Endodermal cell (in vitro differentiated cells): ENCODE measurements at regions not wholly inside any gene's neighbourhood (a gene's known extent, or its start where the extent isn't known, plus 50 kb on each side); places are given as distances from the start of the nearest gene placed in this dataset.

ENCODE experiments used
- DNase-seq: peaks from one replicate; pipeline ENCODE4 v3.0.0-alpha.2; 2017
- H3K27ac ChIP-seq: 2 replicates; pipeline ENCODE4 v1.5.1; 2013; ENCODE audit warnings: mild to moderate bottlenecking, low read depth, low read length, moderate library complexity
- H3K27me3 ChIP-seq: 2 replicates; pipeline ENCODE4 v1.6.1; 2013; ENCODE audit warnings: mild to moderate bottlenecking, low read length, moderate library complexity; ENCODE audit not compliant: insufficient read depth, control insufficient read depth, poor library complexity, severe bottlenecking
- H3K36me3 ChIP-seq: 2 replicates; pipeline ENCODE4 v1.7.0; 2013; ENCODE audit warnings: mild to moderate bottlenecking, low read length, moderate library complexity; ENCODE audit not compliant: control insufficient read depth, insufficient read depth
- H3K4me1 ChIP-seq: one replicate; pipeline ENCODE4 v1.7.0; 2013; ENCODE audit warnings: low read length; ENCODE audit not compliant: control insufficient read depth, insufficient read depth
- H3K4me3 ChIP-seq: 2 replicates; pipeline ENCODE4 v1.5.1; 2013; ENCODE audit warnings: mild to moderate bottlenecking, low read length, moderate library complexity
- H3K9ac ChIP-seq: 2 replicates; pipeline ENCODE4 v1.6.1; 2013; ENCODE audit warnings: mild to moderate bottlenecking, low read length, moderate library complexity; ENCODE audit not compliant: poor library complexity, severe bottlenecking; ENCODE audit errors: extremely low read depth
- H3K9me3 ChIP-seq: 2 replicates; pipeline ENCODE4 v1.6.1; 2013; ENCODE audit warnings: mild to moderate bottlenecking, low read length, moderate library complexity; ENCODE audit not compliant: control insufficient read depth
- H3K27ac Mint-ChIP-seq: 2 replicates; pipeline ENCODE4 v1.8.0; 2020; ENCODE audit warnings: mixed read lengths
- H3K27me3 Mint-ChIP-seq: 2 replicates; pipeline ENCODE4 v1.8.0; 2021; ENCODE audit warnings: mild to moderate bottlenecking, mixed read lengths; ENCODE audit not compliant: insufficient read depth
- H3K36me3 Mint-ChIP-seq: 2 replicates; pipeline ENCODE4 v1.8.0; 2020; ENCODE audit warnings: low read depth, mixed read lengths
- H3K4me1 Mint-ChIP-seq: 2 replicates; pipeline ENCODE4 v1.8.0; 2020; ENCODE audit warnings: mixed read lengths
- H3K4me3 Mint-ChIP-seq: 2 replicates; pipeline ENCODE4 v1.8.0; 2020; ENCODE audit warnings: mild to moderate bottlenecking, moderate library complexity, mixed read lengths
- H3K9me3 Mint-ChIP-seq: 2 replicates; pipeline ENCODE4 v1.8.0; 2020; ENCODE audit warnings: mild to moderate bottlenecking, mixed read lengths
- CTCF ChIP-seq: fragments of 200-600 bp; sonication (generic); conservative IDR thresholded peaks from 2 replicates; pipeline ENCODE4 v1.5.0; 2021; ENCODE audit warnings: antibody characterized with exemption, mild to moderate bottlenecking
- WGBS, 2 experiments: methylation state at CpG; one replicate each; pipeline versions ENCODE4 v1.1.5 to v1.1.7; 2013; ENCODE audit warnings: missing lambda C conversion rate in 2 of 2, mixed read lengths in 1 of 2; ENCODE audit not compliant: insufficient coverage in 1 of 2, insufficient read length in 1 of 2; 5-methylcytosine and 5-hydroxymethylcytosine counted together

DNA sequence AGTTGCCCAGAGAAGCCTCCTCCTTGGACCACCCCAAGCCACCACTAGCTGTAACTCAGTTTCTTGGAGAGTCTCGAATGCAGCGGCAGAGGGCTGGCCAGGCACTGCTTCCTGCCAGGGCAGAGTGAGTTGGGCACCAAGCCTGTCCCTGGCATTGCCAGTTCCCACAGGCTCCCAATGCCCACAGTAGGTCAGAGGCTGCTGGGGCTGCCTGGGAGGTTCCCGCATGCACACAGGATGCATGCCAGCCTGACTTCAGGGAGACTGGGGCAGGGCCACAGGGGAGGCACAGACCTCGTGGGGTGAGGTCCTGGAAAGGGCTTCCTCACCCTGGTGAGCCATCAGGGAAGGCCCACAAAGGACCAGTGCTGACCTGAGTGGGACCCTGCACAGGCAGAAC, 152.8 kb downstream of the ZNF248 start:
- Mint-ChIP-seq H3K27ac (no peak overlapping the region), H3K4me1 (no peaks in the 10 kb centered on the region), H3K4me3 (no peak overlapping the region), H3K36me3 (no peaks in the 10 kb centered on the region), H3K9me3 (peaks cover 95% of the 10 kb centered on the region), H3K27me3 (no peaks in the 10 kb centered on the region)
- Histone ChIP-seq H3K9ac (no peak overlapping the region), H3K36me3 (no peaks in the 10 kb centered on the region), H3K27ac (no peak overlapping the region), H3K4me3 (no peak overlapping the region), H3K27me3 (no peaks in the 10 kb centered on the region), H3K4me1 (no peaks in the 10 kb centered on the region), H3K9me3 (peaks cover 43% of the 10 kb centered on the region)
- TF ChIP-seq CTCF = no peak
- 73 to 100% methylated on average over 1 to 4 of the region's 4 CpGs for WGBS, 2 experiments
- no peak for DNase-seq

DNA sequence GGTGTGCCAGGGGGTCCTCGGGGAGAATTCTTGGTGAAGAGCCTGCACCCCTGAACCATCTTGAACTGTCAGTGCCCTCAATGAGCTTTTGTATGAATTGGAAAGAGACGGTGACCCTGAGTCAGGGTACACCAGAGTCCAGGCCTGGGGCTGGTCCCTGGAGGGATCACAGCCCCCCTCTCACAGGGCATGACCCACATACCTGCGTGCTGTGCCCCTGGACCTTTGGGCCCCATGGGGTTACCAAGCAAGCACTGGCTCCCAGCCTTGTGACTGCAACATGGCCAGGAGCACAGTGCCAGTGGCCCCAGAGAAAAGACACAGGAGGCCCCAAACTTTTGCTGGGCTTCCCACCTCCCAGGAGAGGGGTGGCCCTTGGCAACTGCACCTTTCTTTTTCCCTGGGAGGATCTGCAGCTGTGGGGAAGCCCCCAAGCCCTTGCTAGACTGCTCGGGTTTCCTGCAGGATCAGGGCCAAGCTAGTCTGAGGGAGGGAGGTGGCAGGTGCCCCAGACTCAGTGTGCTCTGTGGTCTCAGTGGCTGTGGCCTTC, 153.5 kb downstream of the ZNF248 start:
- H3K27me3 Mint-ChIP-seq = no peaks in the 10 kb centered on the region
- Histone ChIP-seq H3K9me3 (peaks cover 36% of the 10 kb centered on the region), H3K27me3 (no peaks in the 10 kb centered on the region), H3K27ac (no peak overlapping the region), H3K4me3 (no peak overlapping the region), H3K4me1 (no peaks in the 10 kb centered on the region), H3K9ac (no peak overlapping the region), H3K36me3 (no peaks in the 10 kb centered on the region)
- no peak for DNase-seq
- WGBS, 2 experiments = 72% methylated on average over 4 of the region's 4 CpGs; no CpG with 5 or more reads in 1 of the 2 experiments
- no peak overlapping the region for H3K4me3 Mint-ChIP-seq
- no peak for TF ChIP-seq CTCF
- H3K9me3 Mint-ChIP-seq = peaks cover 95% of the 10 kb centered on the region
- no peaks in the 10 kb centered on the region for H3K4me1 Mint-ChIP-seq
- H3K27ac Mint-ChIP-seq = no peak overlapping the region
- H3K36me3 Mint-ChIP-seq = no peaks in the 10 kb centered on the region

DNA sequence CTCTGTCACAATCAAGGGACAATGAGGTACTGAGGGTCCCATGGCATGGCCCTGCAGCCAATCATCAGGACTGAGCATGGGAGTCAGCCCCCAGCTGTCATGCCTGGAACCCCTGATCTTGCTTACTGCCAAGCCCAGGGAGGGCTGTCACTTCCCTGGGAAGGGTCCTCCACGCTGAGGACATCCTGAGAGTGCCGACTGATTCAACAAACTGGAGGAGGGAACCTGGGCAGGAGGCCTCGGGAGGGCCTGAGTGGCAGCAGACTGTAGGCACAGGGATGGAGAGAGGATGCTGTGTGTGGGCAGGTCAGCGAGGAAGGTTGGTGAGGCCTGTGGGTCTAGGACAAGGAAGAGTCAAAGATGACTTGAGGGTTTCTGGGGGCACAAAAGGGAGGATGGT, 154.3 kb downstream of the ZNF248 start:
- Mint-ChIP-seq H3K4me1 (no peaks in the 10 kb centered on the region), H3K36me3 (no peaks in the 10 kb centered on the region), H3K27ac (no peak overlapping the region), H3K4me3 (no peak overlapping the region), H3K27me3 (no peaks in the 10 kb centered on the region), H3K9me3 (peaks cover 95% of the 10 kb centered on the region)
- Histone ChIP-seq H3K9ac (no peak overlapping the region), H3K27me3 (no peaks in the 10 kb centered on the region), H3K4me1 (no peaks in the 10 kb centered on the region), H3K4me3 (no peak overlapping the region), H3K36me3 (no peaks in the 10 kb centered on the region), H3K9me3 (peaks cover 28% of the 10 kb centered on the region), H3K27ac (no peak overlapping the region)
- no peak for DNase-seq
- 65 to 69% methylated on average over 2 to 4 of the region's 4 CpGs for WGBS, 2 experiments
- TF ChIP-seq CTCF = no peak
